Astrocyte of the spinal cord (primary cell): ENCODE measurements at regions not wholly inside any gene's neighbourhood (a gene's known extent, or its start where the extent isn't known, plus 50 kb on each side); places are given as distances from the start of the nearest gene placed in this dataset.

ENCODE experiments used
- DNase-seq: peaks from one replicate; pipeline ENCODE4 v3.0.0; 2011; ENCODE audit warnings: low read depth, low spot score
- H3K4me3 ChIP-seq: 2 replicates; pipeline ENCODE4 v1.5.1; 2011; ENCODE audit warnings: low read depth, mild to moderate bottlenecking, low read length, moderate library complexity
- in situ Hi-C: cut with HindIII; loops from 2 replicates; pipeline ENCODE4 v1.10.0; 2017; ENCODE audit warnings: low sequenced_read_pairs
- TF ChIP-seq, protein P1 (sequence below): IDR thresholded peaks from 2 replicates; pipeline ENCODE4 v1.5.1; 2012; ENCODE audit warnings: low read depth, mild to moderate bottlenecking, low read length, inconsistent platforms

DNA sequence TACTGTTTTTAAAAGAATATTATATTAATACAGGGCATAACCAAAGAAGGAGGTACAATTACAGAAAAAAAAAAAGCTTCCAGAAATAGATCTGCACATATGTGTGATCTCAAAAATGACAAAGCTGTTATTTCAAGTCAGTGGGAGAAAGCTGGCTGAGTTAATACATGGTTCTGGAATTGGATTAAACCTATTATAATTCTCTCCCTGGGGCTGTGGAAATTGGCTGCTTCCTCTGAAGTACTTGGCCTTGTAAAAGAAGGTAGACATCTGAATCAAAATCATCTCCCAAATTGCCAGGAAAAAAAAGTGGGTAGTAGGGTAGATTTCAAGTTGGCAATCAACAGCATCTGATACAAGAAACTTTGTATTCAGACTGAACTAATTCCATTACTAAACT is 723.9 kb upstream of the ALCAM start:
- TF ChIP-seq, protein P1, sequence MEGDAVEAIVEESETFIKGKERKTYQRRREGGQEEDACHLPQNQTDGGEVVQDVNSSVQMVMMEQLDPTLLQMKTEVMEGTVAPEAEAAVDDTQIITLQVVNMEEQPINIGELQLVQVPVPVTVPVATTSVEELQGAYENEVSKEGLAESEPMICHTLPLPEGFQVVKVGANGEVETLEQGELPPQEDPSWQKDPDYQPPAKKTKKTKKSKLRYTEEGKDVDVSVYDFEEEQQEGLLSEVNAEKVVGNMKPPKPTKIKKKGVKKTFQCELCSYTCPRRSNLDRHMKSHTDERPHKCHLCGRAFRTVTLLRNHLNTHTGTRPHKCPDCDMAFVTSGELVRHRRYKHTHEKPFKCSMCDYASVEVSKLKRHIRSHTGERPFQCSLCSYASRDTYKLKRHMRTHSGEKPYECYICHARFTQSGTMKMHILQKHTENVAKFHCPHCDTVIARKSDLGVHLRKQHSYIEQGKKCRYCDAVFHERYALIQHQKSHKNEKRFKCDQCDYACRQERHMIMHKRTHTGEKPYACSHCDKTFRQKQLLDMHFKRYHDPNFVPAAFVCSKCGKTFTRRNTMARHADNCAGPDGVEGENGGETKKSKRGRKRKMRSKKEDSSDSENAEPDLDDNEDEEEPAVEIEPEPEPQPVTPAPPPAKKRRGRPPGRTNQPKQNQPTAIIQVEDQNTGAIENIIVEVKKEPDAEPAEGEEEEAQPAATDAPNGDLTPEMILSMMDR, result no peak
- H3K4me3 ChIP-seq, result no peak overlapping the region
- no peak for DNase-seq
- in situ Hi-C loops, result no loop called here

DNA sequence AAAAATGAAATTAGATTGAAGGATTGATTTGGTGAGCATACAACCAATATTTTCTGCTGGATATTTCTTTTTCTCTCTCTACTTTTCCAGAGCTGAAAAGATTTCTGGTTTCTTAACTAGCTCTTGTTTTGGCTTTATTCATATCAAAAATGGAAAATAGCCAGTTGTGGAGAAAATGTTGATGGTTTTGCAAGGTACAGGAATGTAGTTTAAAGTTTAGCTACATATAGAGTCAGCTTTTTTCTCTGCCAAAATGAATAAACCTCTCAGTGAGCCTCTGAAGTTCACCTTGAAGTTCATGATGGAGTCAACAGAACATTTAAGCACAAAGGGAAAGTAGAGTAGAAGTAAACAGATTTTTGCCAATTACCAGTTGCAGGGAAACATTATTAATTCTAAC is 720.5 kb upstream of the ALCAM start:
- in situ Hi-C loops, result no loop called here
- DNase-seq, result no peak
- H3K4me3 ChIP-seq, result no peak overlapping the region
- TF ChIP-seq, protein P1, result no peak

DNA sequence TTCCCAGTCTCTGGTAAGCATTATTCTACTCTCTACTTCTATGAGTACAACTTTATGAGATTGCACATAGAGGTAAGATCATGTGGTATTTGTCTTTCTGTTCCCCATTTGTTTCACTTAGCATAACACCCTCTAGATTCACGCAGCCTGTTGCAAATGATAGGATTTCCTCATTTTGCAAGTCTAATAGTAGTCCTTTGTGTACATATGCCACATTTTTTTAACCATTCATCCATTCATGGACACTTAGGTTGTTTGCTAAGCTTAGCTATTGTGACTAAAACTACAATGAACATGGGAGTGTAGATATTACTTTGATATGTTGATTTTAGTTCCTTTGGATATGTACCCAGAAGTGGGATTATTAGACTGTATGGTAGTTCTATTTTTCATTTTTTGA is 717.9 kb upstream of the ALCAM start:
- TF ChIP-seq, protein P1, result no peak
- in situ Hi-C loops, result no loop called here
- no peak overlapping the region for H3K4me3 ChIP-seq
- DNase-seq, result no peak

DNA sequence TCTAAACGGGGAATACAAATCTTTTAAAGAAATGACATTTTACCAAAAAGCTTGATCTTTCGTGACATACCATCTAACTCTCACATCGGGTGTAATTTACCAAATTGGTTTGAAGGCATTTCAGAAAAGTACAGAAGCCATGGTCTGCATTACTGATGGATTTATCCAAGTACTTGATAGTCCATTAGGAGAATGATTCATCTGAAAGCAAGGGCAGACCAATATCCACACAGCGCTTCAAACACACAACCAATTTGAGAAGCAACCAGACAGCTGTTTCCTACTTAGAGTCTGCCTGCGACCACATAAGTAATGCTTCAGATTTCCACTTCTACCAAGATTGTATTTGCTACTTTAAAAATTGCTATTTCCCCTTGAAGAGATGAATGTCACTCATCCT is 697.6 kb upstream of the ALCAM start:
- no peak overlapping the region for H3K4me3 ChIP-seq
- TF ChIP-seq, protein P1, result no peak
- in situ Hi-C loops, result no loop called here
- DNase-seq, result no peak

DNA sequence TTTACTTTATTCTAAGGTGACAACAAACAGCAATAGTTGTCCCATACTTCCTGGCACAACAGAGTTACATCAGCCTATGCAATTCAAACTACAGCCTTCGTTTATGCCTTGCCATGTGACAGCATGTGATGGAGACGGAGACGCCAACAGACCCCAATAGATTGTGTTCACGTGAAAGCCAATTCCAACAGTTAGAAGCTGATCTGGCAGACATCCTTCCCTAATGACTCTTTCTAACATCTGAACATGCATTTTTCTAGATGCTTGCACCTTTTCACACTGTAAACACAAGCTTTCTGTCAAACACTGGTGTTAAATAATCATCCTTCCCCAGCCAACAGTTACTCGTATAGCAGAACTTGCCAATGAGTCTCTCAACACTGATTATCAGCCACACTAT is 694.4 kb upstream of the ALCAM start:
- H3K4me3 ChIP-seq, result no peak overlapping the region
- TF ChIP-seq, protein P1, result no peak
- DNase-seq, result no peak
- in situ Hi-C loops, result no loop called here

DNA sequence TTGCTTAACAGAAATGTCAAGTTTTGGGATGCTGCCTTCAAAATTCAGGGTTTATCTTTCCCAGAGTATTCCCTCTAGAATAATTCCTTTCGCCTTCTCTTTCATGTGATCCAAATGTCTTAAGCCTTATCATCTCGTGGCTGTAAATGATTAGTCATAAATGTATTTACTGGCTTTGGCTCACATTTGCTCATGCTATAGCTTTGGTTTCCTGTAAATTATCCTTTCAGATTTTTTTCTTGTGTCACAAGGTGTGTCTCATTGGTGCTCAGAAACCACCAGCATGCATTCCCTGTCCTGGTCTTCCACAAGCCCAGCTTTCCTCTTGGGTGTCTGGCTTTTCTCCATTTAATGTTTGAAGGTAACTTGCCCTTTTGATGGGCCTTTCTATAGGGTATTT is 692.7 kb upstream of the ALCAM start:
- TF ChIP-seq, protein P1, result no peak
- no peak overlapping the region for H3K4me3 ChIP-seq
- in situ Hi-C loops, result no loop called here
- peak; percentile 5 for DNase-seq

DNA sequence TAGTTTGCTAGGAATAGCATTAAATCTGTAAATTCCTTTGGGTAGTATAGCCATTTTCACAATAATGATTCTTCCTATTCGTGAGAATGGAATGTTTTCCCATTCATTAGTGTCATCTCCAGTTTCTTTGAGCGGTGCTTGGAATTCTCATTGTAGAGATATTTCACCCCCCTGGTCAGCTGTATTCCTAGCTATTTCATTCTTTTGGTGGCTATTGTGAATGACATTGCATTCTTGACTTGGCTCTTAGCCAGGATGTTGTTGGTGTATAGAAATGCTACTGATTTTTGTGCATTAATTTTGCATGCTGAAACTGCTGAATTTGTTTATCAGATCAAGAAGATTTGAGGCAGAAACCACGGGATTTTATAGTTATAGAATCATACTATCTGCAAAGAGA is 690.5 kb upstream of the ALCAM start:
- DNase-seq, result no peak
- H3K4me3 ChIP-seq, result no peak overlapping the region
- TF ChIP-seq, protein P1, result no peak
- in situ Hi-C loops, result no loop called here
